HFFc6 (cell line): ENCODE measurements at regions not wholly inside any gene's neighbourhood (a gene's known extent, or its start where the extent isn't known, plus 50 kb on each side); places are given as distances from the start of the nearest gene placed in this dataset.

Experiments
- DNase-seq: peaks from one replicate; pipeline ENCODE4 v3.0.0-alpha.2; 2018
- H3K27ac Mint-ChIP-seq: 2 replicates; pipeline ENCODE4 v1.8.0; 2020; ENCODE audit warnings: mild to moderate bottlenecking, mixed read lengths
- H3K27me3 Mint-ChIP-seq: 2 replicates; pipeline ENCODE4 v1.8.0; 2021; ENCODE audit warnings: mild to moderate bottlenecking, moderate library complexity, mixed read lengths; ENCODE audit not compliant: insufficient read depth
- H3K36me3 Mint-ChIP-seq: 2 replicates; pipeline ENCODE4 v1.8.0; 2021; ENCODE audit warnings: low read depth, mixed read lengths
- H3K4me1 Mint-ChIP-seq: 2 replicates; pipeline ENCODE4 v1.8.0; 2020; ENCODE audit warnings: low read depth, mixed read lengths
- H3K4me3 Mint-ChIP-seq: 2 replicates; pipeline ENCODE4 v1.8.0; 2020; ENCODE audit warnings: mild to moderate bottlenecking, moderate library complexity, mixed read lengths
- H3K9me3 Mint-ChIP-seq: 2 replicates; pipeline ENCODE4 v1.8.0; 2020; ENCODE audit warnings: mild to moderate bottlenecking, mixed read lengths
- TF ChIP-seq, protein P1 (sequence below): fragments of 200-600 bp; sonication (generic); IDR thresholded peaks from 2 replicates; pipeline ENCODE4 v1.5.0; 2021; ENCODE audit warnings: antibody characterized with exemption, mild to moderate bottlenecking

DNA sequence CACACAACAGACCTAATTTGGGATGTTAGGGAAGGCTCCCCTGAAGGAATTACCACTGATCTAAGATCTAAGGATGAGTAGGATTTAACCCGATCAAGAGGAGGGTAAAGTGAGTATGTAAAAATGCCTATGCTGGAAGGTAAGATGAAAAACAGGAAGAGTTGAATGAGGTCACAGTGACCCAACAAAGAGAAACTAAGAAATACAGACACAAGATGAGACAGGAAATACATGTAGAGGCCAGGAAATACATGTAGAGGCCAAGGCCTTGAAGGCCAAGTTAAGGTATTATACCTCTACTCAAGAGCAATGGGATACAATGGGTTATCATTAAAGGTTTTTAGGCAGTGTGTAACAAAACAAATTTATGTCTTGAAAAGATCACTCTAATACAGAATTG lies 131.6 kb upstream of the TANK start:
- no peak for DNase-seq
- no peaks in the 10 kb centered on the region for H3K9me3 Mint-ChIP-seq
- H3K4me3 Mint-ChIP-seq, result no peak overlapping the region
- no peaks in the 10 kb centered on the region; the same call in 1 of the 2 replicates for H3K27me3 Mint-ChIP-seq
- no peak overlapping the region for H3K27ac Mint-ChIP-seq
- TF ChIP-seq, protein P1, sequence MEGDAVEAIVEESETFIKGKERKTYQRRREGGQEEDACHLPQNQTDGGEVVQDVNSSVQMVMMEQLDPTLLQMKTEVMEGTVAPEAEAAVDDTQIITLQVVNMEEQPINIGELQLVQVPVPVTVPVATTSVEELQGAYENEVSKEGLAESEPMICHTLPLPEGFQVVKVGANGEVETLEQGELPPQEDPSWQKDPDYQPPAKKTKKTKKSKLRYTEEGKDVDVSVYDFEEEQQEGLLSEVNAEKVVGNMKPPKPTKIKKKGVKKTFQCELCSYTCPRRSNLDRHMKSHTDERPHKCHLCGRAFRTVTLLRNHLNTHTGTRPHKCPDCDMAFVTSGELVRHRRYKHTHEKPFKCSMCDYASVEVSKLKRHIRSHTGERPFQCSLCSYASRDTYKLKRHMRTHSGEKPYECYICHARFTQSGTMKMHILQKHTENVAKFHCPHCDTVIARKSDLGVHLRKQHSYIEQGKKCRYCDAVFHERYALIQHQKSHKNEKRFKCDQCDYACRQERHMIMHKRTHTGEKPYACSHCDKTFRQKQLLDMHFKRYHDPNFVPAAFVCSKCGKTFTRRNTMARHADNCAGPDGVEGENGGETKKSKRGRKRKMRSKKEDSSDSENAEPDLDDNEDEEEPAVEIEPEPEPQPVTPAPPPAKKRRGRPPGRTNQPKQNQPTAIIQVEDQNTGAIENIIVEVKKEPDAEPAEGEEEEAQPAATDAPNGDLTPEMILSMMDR, result no peak
- H3K36me3 Mint-ChIP-seq, result no peaks in the 10 kb centered on the region
- peaks cover 40% of the 10 kb centered on the region for H3K4me1 Mint-ChIP-seq

DNA sequence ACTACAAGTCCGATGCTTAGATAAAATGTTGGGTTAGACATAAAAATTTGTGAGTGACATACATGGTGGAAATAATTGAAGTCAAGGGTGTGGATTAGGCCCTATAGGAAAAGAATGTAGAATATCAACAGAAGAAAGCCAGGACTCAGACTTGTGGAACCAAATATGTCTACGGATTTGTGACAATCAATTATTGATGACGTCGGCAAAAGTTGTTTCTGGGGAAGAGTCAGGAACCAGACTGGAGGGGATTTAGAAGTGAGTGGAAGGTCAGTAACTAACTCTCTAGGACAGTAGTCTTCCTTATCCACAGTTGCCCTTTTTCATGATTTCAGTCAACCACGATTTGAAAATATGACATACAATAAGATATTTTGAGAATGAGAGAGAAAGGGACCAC lies 130.9 kb upstream of the TANK start:
- TF ChIP-seq, protein P1, result no peak
- Mint-ChIP-seq H3K4me3 (no peak overlapping the region), H3K27me3 (no peaks in the 10 kb centered on the region; the same call in 1 of the 2 replicates), H3K36me3 (no peaks in the 10 kb centered on the region), H3K9me3 (no peaks in the 10 kb centered on the region), H3K4me1 (peaks cover 42% of the 10 kb centered on the region), H3K27ac (no peak overlapping the region)
- DNase-seq, result no peak

DNA sequence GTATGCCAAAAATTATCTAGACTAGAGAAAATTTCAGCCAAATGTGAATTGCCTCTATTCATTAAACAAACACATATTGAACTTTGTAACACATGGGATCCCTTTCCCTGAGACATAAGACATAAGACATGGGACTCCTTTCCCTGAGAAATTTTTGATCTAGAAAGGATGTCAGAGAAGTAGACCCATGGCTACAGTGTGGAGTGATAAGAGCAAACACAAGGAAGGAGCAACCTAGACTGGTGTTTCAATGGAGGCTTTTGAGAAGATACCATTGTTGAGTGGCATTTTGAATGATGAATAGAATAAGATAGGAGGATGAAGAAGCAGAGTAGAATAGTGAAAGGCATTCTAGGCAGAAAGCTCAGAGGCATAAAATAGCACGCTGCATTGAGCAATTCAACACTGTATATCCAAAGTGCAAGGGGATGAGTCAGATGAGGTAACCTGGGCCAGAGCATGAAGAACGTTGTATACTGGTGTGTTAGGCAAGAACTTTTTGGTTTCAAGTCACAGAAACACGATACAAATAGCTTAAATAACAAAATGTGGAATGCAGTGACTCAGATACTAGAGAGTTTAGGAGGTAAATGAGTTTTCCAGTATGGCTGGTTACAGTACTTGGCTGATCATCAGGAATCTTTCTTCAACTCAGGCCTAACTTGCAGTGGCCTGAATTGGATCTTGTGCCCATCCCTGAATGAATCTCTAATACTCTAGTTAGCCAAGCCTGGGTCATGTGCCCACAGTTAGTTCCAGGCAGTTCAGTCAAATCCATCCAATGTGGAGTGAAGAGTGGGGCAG lies 129.8 kb upstream of the TANK start:
- peaks cover 1% of the 10 kb centered on the region; the same call in 1 of the 2 replicates for H3K36me3 Mint-ChIP-seq
- H3K4me1 Mint-ChIP-seq, result peaks cover 42% of the 10 kb centered on the region
- no peaks in the 10 kb centered on the region for H3K9me3 Mint-ChIP-seq
- peak overlapping the region; percentile 51 for H3K4me3 Mint-ChIP-seq
- peak; percentile 98 for DNase-seq
- TF ChIP-seq, protein P1, result no peak
- peaks cover 1% of the 10 kb centered on the region for H3K27me3 Mint-ChIP-seq
- peak overlapping the region; percentile 85 for H3K27ac Mint-ChIP-seq

DNA sequence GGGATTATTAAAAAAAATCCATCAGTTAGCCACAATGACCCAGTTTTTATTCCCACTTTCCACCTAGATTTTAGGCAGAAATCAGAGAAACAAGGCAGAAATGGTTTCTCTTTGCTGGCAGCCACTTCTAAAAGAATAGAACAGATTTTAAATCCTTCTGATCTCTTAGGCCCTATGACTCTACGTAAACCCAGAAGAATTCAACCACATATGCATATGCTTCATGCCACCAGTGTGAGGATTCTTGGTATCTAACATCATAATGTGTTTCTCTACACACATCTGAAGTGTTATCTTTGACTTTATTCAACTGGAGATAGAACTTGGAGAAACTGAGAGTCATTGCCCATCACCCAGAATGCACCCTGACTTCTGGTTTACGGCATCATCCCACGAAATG lies 128.7 kb upstream of the TANK start:
- Mint-ChIP-seq H3K4me1 (peaks cover 42% of the 10 kb centered on the region), H3K4me3 (no peak overlapping the region), H3K27ac (peak overlapping the region; percentile 85; the same call in 1 of the 2 replicates), H3K9me3 (no peaks in the 10 kb centered on the region), H3K36me3 (peaks cover 3% of the 10 kb centered on the region; the same call in 1 of the 2 replicates), H3K27me3 (peaks cover 1% of the 10 kb centered on the region; the same call in 1 of the 2 replicates)
- no peak for DNase-seq
- TF ChIP-seq, protein P1, result no peak

DNA sequence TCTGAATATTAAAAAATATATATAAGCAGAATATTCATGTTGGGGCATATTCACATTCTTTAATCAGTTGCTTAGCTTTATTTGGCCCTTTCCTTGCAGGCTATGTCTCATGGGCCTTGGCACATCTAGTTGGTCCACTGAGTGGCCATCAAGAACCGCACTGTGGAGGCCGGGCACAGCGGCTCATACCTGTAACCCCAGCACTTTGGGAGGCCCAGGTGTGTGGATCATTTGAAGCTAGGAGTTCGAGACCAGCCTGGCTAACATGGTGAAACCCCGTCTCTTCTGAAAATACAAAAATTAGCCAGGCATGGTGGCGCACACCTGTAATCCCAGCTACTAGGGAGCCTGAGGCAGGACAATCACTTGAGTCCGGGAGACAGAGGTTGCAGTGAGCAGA lies 127.6 kb upstream of the TANK start:
- TF ChIP-seq, protein P1, result no peak
- H3K4me3 Mint-ChIP-seq, result no peak overlapping the region
- H3K4me1 Mint-ChIP-seq, result peaks cover 50% of the 10 kb centered on the region
- peaks cover 3% of the 10 kb centered on the region; the same call in 1 of the 2 replicates for H3K36me3 Mint-ChIP-seq
- DNase-seq, result no peak
- peak overlapping the region; percentile 65 for H3K27ac Mint-ChIP-seq
- H3K27me3 Mint-ChIP-seq, result peaks cover 1% of the 10 kb centered on the region; the same call in 1 of the 2 replicates
- H3K9me3 Mint-ChIP-seq, result no peaks in the 10 kb centered on the region
